ENCODE measurements at regions not wholly inside any gene's neighbourhood (a gene's known extent, or its start where the extent isn't known, plus 50 kb on each side); places are given as distances from the start of the nearest gene placed in this dataset.

GRCh38 chr2:146323564-146323963, 1521.3 kb upstream of the ACVR2A start (continued):
- TF ChIP-seq ZNF585B (tag by site-specific recombination; IDR thresholded peaks at IDR 0.05) (no peak), ZNF341 (tag by site-specific recombination; IDR thresholded peaks at IDR 0.05; ENCODE audit: low read depth) (no peak), ZNF488 (tag by site-specific recombination; IDR thresholded peaks at IDR 0.05) (no peak), ZNF266 (tag by site-specific recombination; IDR thresholded peaks at IDR 0.05; ENCODE audit: low read depth) (no peak), ZNF311 (tag by site-specific recombination; IDR thresholded peaks at IDR 0.05; ENCODE audit: borderline replicate concordance) (no peak)

GRCh38 chr2:146321175-146321574, 1523.7 kb upstream of the ACVR2A start:
- TF ChIP-seq ZNF658 (tag by site-specific recombination; IDR thresholded peaks at IDR 0.05) (no peak), ZSCAN4 (tag by site-specific recombination; IDR thresholded peaks at IDR 0.05) (no peak), ZNF221 (tag by site-specific recombination; IDR thresholded peaks at IDR 0.05; ENCODE audit: borderline replicate concordance) (no peak)
- Histone ChIP-seq H3K36me3 (ENCODE audit: control insufficient read depth in 2 of 2, insufficient read depth in 1 of 2, low read length in 2 of 2) (no peaks in the 10 kb centered on the region), H3K9me3 (ENCODE audit: control insufficient read depth, insufficient read depth, low read depth, low read length) (no peaks in the 10 kb centered on the region), H3K4me1 (ENCODE audit: control insufficient read depth, insufficient read depth, low read length) (peaks cover 14% of the 10 kb centered on the region), H3K27ac (ENCODE audit: extremely low read depth, low read depth, low read length) (no peak overlapping the region), H3K4me3 (ENCODE audit: low read depth, low read length) (no peak overlapping the region)
- ChIA-PET POLR2A (no interaction called here), CTCF (interaction anchor here (0.6 kb wide), 1 partner anchor 436 kb away, joined by 3 read pairs; no protein-coding TSS in a partner anchor)

GRCh38 chr2:146317959-146318358, 1526.9 kb upstream of the ACVR2A start:
- H3K4me3 ChIP-seq (ENCODE audit: low read depth, low read length) = no peak overlapping the region
- TF ChIP-seq ZBTB20 (tag by site-specific recombination; IDR thresholded peaks at IDR 0.05) (no peak), ZNF311 (tag by site-specific recombination; IDR thresholded peaks at IDR 0.05; ENCODE audit: borderline replicate concordance) (no peak), ATF2 (tag by site-specific recombination; IDR thresholded peaks at IDR 0.05; ENCODE audit: low read depth) (no peak), ZNF140 (tag by site-specific recombination; IDR thresholded peaks at IDR 0.05) (no peak)
- peaks cover 6% of the 10 kb centered on the region; the same call in 1 of the 2 replicates for H3K4me1 ChIP-seq (ENCODE audit: control insufficient read depth, insufficient read depth, low read length)
- H3K27ac ChIP-seq (ENCODE audit: extremely low read depth, low read depth, low read length) = no peak overlapping the region
- no peaks in the 10 kb centered on the region for H3K36me3 ChIP-seq (ENCODE audit: control insufficient read depth in 2 of 2, insufficient read depth in 1 of 2, low read length in 2 of 2)
- POLR2A ChIA-PET = no interaction called here
- CTCF ChIA-PET = no interaction called here
- H3K9me3 ChIP-seq (ENCODE audit: control insufficient read depth, insufficient read depth, low read depth, low read length) = no peaks in the 10 kb centered on the region

GRCh38 chr2:146312899-146313298, 1531.9 kb upstream of the ACVR2A start:
- no peaks in the 10 kb centered on the region for H3K4me1 ChIP-seq (ENCODE audit: control insufficient read depth, insufficient read depth, low read length)
- H3K4me3 ChIP-seq (ENCODE audit: low read depth, low read length) = no peak overlapping the region
- CTCF ChIA-PET = interaction anchor here (0.5 to 1.0 kb wide), 2 partner anchors 11 to 592 kb away, joined by 3 read pairs; no protein-coding TSS in a partner anchor
- H3K27ac ChIP-seq (ENCODE audit: extremely low read depth, low read depth, low read length) = no peak overlapping the region
- H3K9me3 ChIP-seq (ENCODE audit: control insufficient read depth, insufficient read depth, low read depth, low read length) = no peaks in the 10 kb centered on the region
- POLR2A ChIA-PET = no interaction called here
- no peaks in the 10 kb centered on the region for H3K36me3 ChIP-seq (ENCODE audit: control insufficient read depth in 2 of 2, insufficient read depth in 1 of 2, low read length in 2 of 2)
- TF ChIP-seq ZNF560 (tag by site-specific recombination; IDR thresholded peaks at IDR 0.05; ENCODE audit: borderline replicate concordance) (no peak), OVOL3 (tag by site-specific recombination; IDR thresholded peaks at IDR 0.05) (no peak), ZNF654 (tag by site-specific recombination; IDR thresholded peaks at IDR 0.05; ENCODE audit: low read depth) (peak; percentile 30)

All from HEK293 (cell line).